ENCODE measurements at regions not wholly inside any gene's neighbourhood (a gene's known extent, or its start where the extent isn't known, plus 50 kb on each side); places are given as distances from the start of the nearest gene placed in this dataset.
"Not testable (repeated sequence)": the region's sequence is repeated elsewhere in the genome, so short reads cannot be mapped to it uniquely, and the experiment has no call there.

DNA sequence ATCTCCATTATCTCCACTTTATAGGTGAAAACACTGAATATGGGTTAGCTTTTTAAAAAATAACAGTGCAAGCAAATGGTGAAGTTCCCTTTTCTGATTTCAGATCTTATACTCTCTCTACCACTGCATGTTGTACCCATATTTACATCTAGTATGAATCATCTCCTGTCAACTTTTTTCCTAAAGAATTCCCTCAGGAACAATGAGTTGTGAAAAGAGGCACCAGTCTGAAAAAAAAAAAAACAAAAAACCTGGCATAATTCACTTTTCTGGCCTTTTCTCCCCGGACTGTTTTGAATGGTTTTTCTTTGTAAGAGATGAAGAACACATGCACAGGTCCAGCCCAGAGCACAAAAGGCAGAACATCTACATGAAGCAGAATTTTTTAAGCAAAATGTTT, 596.0 kb downstream of the COL12A1 start:
- TF ChIP-seq POLR2A (IDR thresholded peaks at IDR 0.05; ENCODE audit: low read length) = no peak
- TF ChIP-seq GATA1 (IDR thresholded peaks at IDR 0.05; ENCODE audit: low read depth, low read length) = no peak
- DNase-seq = no peak

DNA sequence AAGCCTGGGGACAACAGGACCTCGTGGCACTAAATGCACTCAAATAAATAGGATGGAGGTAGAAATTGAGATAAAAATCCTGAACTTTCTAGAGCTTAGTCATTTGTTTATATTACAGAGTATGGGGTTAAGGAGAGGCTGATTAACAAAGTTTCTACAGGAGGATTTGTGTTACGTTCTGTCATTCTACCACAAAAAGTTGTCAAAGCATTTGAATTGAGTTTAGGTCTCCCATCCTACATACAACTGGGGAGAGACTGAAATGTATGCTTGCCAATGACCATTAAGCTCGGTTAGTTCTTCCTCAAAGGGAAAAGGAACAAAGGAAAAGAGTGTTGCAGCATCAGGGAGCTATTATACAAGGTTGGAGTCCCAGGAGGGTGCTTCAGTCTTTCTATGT, 597.9 kb downstream of the COL12A1 start:
- DNase-seq = no peak
- no peak for TF ChIP-seq POLR2A (IDR thresholded peaks at IDR 0.05; ENCODE audit: low read length)

DNA sequence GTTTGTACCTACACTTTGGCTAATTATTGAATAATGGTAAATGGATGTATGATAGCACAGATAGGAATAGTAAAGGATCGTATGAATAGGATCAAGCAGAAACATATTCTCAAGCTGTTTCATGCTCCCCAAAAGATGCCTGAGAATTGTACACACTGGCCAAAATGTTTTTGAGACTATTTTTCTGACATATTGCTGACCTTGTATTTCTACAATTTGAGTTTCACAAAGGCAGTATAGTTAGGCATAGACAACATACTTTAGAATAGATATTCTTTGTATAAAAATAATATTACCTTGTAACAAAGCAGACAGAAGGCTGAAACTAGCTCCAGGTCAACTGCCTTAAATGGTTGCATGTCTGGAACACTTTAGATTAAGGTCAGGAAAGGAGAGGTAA, 598.4 kb downstream of the COL12A1 start:
- no peak for TF ChIP-seq GATA1 (IDR thresholded peaks at IDR 0.05; ENCODE audit: low read depth, low read length)
- TF ChIP-seq POLR2A (IDR thresholded peaks at IDR 0.05; ENCODE audit: low read length) = no peak
- DNase-seq = no peak

DNA sequence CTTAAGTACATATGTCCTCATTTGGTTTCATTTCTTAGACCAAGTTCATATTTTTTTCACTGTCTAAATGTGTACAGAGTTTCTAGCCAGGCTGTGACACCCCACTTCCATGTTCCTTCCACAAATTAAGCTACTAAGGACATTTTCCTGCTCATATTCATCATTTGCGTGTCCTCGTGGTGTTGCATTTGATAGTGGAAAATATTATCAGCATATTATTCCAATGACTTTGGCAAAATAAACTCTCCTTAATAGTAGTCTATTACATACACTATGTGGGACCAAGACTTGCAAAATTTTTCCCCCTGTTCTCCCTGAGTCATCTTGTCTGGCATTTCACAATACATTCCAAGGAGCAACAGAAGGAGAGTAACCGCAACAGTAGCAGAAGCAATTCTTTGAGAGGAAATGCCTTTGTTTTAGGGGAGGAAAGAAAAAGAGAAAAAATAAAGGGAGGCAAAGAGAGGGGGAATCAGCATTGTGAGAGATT, 599.2 kb downstream of the COL12A1 start:
- TF ChIP-seq GATA1 (IDR thresholded peaks at IDR 0.05; ENCODE audit: low read depth, low read length) (no peak), POLR2A (IDR thresholded peaks at IDR 0.05; ENCODE audit: low read length) (no peak)

DNA sequence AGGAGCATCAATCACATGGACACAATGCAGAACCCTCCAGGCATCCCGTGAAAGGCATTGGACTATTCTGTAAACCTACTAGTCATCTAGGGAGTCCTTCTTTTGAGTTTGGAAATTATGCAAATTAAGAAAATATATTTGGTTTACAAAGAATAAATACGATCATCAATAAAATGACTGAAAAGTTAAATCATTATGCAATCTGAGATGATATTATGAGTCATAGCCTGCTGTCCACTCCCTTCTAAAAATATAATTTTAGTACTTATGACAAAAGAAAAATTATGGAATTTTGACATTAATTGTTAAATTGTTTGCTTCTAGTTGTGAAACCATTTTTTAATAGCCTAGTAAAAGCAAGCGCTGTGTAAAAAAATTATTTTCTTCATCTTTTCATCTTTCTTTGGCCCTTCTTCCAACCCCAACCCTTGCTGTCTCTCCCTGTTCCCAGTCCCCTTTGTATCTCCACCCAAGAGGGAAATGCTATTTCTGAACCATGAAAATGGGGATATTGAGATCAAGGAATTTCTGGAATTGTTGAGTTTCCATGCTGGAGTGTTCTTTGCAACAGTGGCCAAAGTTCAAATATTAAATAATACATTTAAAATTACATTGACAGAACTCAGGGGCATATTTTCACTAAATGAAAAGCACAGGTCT, 599.8 kb downstream of the COL12A1 start:
- no peak for DNase-seq
- TF ChIP-seq GATA1 (IDR thresholded peaks at IDR 0.05; ENCODE audit: low read depth, low read length) (no peak), POLR2A (IDR thresholded peaks at IDR 0.05; ENCODE audit: low read length) (no peak)

More for the DNA sequence above, 599.2 kb downstream of the COL12A1 start:
- no peak for DNase-seq

DNA sequence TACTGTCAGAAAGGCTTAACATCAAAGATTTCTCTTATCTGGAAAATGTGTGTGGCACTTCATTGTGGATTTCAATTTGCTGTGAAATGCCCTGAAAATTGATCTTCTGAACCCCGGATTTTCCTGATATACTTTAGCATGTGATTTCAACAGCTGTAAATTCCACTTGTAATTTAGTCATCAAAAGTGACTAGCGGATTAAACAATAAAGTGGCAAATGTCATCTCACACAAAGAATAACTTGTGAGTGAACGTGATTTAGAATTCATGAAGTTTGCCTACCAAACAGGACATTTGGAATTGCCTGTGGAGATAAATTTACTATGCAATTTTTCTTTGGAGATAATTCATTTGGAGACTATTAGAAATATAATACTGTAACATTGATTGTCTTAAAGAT, 601.6 kb downstream of the COL12A1 start:
- TF ChIP-seq GATA1 (IDR thresholded peaks at IDR 0.05; ENCODE audit: low read depth, low read length) = no peak
- no peak for TF ChIP-seq POLR2A (IDR thresholded peaks at IDR 0.05; ENCODE audit: low read length)
- no peak for DNase-seq

DNA sequence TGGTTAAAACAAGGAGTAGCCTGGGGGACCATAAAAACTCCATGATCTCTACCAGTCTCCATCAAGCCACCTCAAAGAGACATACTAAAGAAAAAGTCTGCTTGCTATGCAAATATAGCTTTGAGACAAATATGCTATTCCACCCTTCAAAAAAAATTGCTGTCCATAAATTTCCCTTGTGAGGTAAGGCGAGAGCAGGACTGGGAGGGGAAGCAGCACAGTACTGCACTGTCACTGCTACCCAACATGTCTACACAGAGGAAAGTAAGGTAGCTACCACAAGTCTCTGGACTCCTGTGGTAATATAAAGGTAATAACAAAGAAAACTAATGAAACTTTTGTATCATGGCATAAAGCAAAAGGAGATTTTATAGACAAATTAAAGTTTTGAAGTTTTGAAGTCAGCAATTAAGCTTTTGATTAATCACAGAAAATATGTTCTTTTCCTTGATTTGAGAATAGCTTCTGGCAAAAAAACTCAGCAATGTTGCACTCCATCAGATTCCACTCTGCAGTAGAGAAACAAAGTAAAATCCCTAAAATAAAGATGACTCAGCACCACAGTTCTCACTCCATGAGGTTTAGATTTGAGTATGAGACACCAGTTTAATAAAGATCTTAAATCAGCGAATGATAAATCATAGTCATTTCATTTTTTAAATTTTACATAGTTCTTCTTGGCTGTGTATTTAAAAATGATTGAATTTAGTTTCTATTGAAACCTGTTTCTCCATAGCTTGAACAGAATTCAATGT, 602.4 kb downstream of the COL12A1 start:
- no peak for TF ChIP-seq POLR2A (IDR thresholded peaks at IDR 0.05; ENCODE audit: low read length)
- no peak for TF ChIP-seq GATA1 (IDR thresholded peaks at IDR 0.05; ENCODE audit: low read depth, low read length)
- no peak for DNase-seq

DNA sequence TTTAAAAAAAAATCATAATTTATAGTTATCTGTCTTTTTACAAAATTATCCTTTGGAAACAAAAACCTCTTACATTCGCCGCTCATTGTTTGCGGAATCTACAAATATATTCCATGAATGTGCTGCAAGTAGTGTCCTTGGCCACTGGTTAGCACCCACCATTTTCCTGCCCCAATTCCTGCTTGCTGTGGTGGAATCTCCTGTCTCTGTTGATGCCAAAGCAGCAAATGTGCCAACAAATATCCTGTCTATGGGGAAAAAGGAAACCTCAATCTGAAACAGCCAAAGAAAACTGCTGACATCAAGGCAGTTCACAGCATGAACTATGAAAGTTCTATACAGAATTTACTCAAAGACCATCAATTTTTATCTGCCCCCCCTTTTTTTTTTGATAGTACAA, 603.6 kb downstream of the COL12A1 start:
- TF ChIP-seq POLR2A (IDR thresholded peaks at IDR 0.05; ENCODE audit: low read length) (no peak), GATA1 (IDR thresholded peaks at IDR 0.05; ENCODE audit: low read depth, low read length) (no peak)
- DNase-seq = no peak

DNA sequence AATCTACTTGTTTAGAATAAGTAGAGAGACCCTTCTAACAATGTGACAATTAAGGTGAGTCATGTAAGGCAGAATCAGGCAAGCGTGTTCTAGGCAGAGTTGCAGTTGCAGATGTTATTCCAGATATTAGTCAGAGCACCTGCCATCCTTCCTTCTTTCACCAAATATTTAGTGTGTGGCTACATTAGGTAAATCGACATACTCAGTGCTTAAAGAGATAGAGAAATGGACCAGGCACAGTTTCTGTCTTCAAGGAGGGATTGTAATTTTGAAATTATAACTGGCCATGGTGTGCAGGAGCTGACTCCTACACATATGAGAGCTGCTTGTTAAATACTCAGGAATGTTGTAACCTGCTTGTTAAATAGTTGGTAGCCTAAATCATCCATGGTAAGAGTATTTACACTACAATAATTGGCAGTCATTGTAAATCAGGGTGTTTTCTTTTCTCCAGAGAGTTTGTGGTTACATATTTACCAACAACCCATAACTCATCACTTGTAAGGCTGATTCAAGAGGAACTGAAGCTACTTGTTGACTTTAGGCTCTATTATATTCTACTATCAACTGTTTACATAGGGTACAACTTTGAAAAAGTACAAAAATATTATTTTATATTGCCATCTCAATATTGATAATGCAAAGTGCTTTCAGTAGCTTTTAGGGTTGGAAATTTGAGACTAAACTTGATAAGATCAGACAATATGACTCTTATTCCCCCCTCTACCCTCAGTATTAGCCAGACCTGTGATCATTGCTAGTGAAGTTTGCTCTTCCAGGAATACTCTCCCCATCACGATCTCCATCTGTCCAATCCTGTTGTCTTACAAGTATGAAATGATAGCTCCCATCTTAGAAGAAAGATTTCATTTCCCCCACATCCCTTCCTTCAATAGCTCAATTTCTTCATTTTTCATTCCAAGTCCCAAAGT, 607.1 kb downstream of the COL12A1 start:
- no peak for DNase-seq
- TF ChIP-seq POLR2A (IDR thresholded peaks at IDR 0.05; ENCODE audit: low read length) (no peak), GATA1 (IDR thresholded peaks at IDR 0.05; ENCODE audit: low read depth, low read length) (no peak)

DNA sequence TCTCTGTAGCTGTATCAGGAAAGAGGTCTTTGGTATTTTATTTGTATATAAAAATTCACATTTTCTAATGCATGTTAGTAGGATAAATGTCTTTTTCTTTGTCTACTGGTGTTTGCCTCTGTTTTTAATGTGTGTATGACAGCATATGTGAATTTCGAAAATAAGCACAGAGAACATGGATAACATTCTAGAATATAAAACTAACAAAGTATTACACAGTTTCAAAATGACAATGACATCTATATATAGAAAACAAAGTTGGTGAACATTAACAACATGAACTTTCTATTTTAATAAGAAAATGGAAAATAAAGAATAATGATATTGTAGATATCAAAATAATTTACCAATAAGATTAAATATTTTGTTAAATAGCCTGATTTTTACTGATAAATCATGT, 608.0 kb downstream of the COL12A1 start:
- DNase-seq = no peak
- TF ChIP-seq GATA1 (IDR thresholded peaks at IDR 0.05; ENCODE audit: low read depth, low read length) = no peak
- no peak for TF ChIP-seq POLR2A (IDR thresholded peaks at IDR 0.05; ENCODE audit: low read length)

DNA sequence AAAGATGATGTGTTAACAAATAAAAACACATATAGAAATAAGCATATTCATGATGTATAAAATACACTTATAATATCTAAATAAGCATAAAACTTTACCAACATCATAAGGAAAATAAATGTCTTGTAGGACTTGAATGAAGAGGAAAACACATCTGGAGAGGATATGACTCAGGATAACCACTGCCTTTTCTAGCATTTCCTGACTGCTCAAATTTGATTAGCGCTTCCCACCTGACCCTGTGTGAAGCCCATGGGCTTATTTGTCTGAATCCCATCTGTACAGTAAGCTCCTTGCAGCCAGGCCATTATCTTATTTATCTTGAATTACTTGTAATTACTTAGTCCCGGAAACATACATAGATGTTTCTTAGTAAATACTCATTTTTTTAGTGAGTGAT, 608.6 kb downstream of the COL12A1 start:
- DNase-seq = no peak
- no peak for TF ChIP-seq POLR2A (IDR thresholded peaks at IDR 0.05; ENCODE audit: low read length)
- TF ChIP-seq GATA1 (IDR thresholded peaks at IDR 0.05; ENCODE audit: low read depth, low read length) = no peak

DNA sequence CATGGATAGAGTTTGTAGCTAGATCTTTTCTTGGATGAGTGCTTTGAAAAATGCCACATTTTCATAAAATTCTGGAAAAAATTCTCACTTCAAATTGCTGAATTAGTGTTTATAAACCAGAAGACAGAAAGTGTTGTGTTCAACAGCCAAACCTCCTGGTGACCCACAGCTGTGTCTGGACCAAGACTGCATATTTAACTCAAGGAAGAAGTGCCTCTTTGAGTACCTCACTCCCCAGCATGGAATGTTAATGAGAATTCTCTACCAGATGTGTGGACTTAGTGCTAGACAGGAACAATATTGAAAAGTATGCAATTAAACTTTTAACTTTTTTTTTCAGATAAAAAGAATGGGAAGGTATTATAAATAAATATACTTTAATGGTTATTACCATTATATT, 609.3 kb downstream of the COL12A1 start:
- no peak for DNase-seq
- TF ChIP-seq GATA1 (IDR thresholded peaks at IDR 0.05; ENCODE audit: low read depth, low read length) (no peak), POLR2A (IDR thresholded peaks at IDR 0.05; ENCODE audit: low read length) (no peak)

DNA sequence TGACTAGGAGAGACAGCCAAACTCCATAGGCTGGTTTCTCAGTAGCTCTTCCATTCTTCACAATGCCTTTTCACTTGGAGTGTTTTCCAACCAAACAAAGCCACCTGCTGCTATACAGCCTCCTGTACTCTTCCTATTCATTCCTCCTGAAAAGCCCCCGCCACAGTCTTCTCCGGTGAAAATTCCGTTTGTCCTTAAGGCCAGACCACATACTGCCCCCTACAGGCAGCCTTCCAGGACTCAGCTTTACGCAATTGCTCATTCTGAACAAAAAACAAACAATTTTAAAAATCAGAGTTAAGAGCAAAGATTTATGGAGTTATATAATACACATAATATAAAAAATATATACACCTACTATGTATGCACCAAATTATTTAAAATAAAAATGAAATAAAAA, 611.5 kb downstream of the COL12A1 start:
- DNase-seq = not testable (repeated sequence)

Measured in erythroblast (primary cell).